Choroid plexus epithelial cell (primary cell): ENCODE measurements at regions not wholly inside any gene's neighbourhood (a gene's known extent, or its start where the extent isn't known, plus 50 kb on each side); places are given as distances from the start of the nearest gene placed in this dataset.
A peak's percentile ranks its signal among the peaks of the same experiment; 100 is the strongest.

Source experiments
- DNase-seq: peaks from one replicate; pipeline ENCODE4 v3.0.0-alpha.2; 2010; ENCODE audit warnings: low read depth
- H3K4me3 ChIP-seq: 2 replicates; pipeline ENCODE4 v1.5.1; 2011; ENCODE audit warnings: low read depth, mild to moderate bottlenecking, control low read depth, low read length, moderate library complexity
- CTCF ChIP-seq: conservative IDR thresholded peaks from 2 replicates; pipeline ENCODE4 v1.5.1; 2011; ENCODE audit warnings: low read depth, mild to moderate bottlenecking, control low read depth, inconsistent platforms, low read length, moderate library complexity

GRCh38 chr5:143898381-143898780 lies 86.4 kb downstream of the HMHB1 start:
- no peak for DNase-seq
- no peak overlapping the region for H3K4me3 ChIP-seq
- no peak for TF ChIP-seq CTCF

GRCh38 chr5:143898916-143899591 lies 87.1 kb downstream of the HMHB1 start:
- DNase-seq, result no peak
- no peak for TF ChIP-seq CTCF
- no peak overlapping the region for H3K4me3 ChIP-seq

GRCh38 chr5:143908959-143909358 lies 97.0 kb downstream of the HMHB1 start:
- no peak for TF ChIP-seq CTCF
- no peak for DNase-seq
- H3K4me3 ChIP-seq, result no peak overlapping the region

- H3K4me3 ChIP-seq, result no peak overlapping the region
- DNase-seq, result peak; percentile 76
- TF ChIP-seq CTCF, result no peak
Observed at GRCh38 chr5:143913008-143913752, 101.2 kb downstream of the HMHB1 start.

GRCh38 chr5:143914756-143915155 lies 102.8 kb downstream of the HMHB1 start:
- DNase-seq, result no peak
- TF ChIP-seq CTCF, result no peak
- no peak overlapping the region for H3K4me3 ChIP-seq

- no peak overlapping the region for H3K4me3 ChIP-seq
- no peak for DNase-seq
- no peak for TF ChIP-seq CTCF
Observed at GRCh38 chr5:143916451-143916850, 104.5 kb downstream of the HMHB1 start.

- DNase-seq, result no peak
- H3K4me3 ChIP-seq, result no peak overlapping the region
- TF ChIP-seq CTCF, result no peak
Observed at GRCh38 chr5:143918961-143919360, 107.0 kb downstream of the HMHB1 start.
